NCI-H748 treated with DMSO at 0.1 percent for 48 hours (cell line): ENCODE measurements at regions not wholly inside any gene's neighbourhood (a gene's known extent, or its start where the extent isn't known, plus 50 kb on each side); places are given as distances from the start of the nearest gene placed in this dataset.
"Not testable (repeated sequence)": the region's sequence is repeated elsewhere in the genome, so short reads cannot be mapped to it uniquely, and the experiment has no call there.

Source experiments
- DNase-seq: peaks from one replicate; lab custom pipeline; 2025; lab: John Stamatoyannopoulos, UW

DNA sequence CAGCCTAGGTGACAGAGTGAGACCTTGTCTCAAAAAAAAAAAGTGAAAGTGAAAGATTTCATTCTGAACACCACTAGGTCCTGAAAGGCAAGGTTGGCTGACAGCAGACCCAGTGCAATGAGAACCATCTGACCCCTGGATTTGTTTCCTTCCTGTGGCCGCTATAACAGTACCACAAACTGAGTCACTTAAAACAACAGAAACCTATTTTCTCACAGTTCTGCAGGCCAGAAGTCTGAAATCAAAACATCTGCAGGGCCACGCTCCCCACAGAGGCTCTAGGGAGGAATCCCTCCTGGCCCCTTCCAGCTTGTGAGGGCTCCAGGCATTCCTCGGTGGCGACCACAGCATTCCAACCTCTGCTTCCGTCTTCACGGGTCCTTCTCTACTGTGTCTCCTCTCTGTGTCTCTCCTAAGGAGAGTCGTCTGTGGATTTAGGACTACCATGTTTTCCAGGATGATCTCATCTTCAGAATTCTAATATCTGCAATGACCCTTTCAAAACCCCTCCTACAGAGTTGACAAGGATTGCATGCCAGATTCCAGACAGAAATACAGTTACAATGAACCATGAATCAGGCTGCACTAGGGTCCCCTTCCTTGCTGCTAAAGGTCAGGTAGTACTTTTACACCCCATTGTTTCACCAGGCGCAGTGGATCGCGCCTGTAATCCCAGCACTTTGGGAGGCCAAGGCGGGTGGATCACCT lies 78.0 kb upstream of the ADGRL1 start:
- DNase-seq, result not testable (repeated sequence)

DNA sequence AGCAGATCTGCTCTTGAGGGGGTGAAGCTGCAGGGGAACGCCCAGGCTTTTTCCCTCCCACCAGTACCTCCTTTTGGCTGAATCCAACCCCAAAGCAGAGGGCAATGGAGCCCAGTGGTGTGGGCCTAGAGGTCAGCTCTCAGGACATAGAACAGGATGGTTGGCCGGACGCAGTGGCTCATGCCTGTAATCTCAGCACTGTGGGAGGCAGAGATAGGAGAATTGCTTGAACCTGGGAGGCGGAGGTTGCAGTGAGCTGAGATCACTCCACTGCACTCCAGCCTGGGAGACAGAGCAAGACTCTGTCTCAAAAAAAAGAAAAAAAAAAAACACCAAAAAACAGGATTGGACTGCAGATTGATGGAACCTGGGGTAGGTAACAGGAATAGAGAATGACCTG lies 73.3 kb upstream of the ADGRL1 start:
- not testable (repeated sequence) for DNase-seq

- DNase-seq, result no peak
These were observed 71.6 kb upstream of the ADGRL1 start for GRCh38 chr19:14277608-14278007.

DNA sequence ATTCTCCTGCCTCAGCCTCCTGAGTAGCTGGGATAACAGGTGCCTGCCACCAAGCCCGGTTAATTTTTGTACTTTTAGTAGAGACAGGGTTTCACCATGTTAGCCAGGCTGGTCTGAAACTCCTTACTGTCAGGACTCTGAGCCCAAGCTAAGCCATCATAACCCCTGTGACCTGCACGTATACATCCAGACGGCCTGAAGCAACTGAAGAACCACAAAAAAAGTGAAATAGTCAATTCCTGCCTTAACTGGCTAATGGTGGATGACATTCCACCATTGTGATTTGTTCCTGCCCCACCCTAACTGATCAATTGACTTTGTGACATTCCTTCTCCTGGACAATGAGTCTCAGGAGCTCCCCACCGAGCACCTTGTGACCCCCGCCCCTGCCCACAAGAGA lies 69.9 kb upstream of the ADGRL1 start:
- not testable (repeated sequence) for DNase-seq

- no peak for DNase-seq
These were observed 66.7 kb upstream of the ADGRL1 start for GRCh38 chr19:14272623-14273022.

DNA sequence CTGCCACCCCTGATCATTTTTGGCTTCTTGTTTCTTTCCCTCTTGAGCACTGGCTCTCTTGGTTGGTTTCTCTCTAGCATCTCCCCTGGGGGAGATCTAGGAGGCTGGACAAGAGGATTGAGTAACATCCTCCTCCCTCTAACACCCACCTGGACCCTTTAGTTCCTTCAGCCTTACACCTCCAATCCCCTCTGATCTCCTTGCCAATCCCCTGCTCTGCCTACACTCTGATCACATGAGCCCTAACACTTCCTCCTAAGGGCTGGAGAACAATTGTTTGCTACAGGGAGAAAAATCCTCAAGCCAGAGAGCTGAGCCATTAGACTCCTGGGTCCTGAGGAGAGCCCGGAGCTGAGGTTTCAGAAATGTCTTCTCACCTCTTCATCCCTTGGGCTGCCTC lies 65.9 kb upstream of the ADGRL1 start:
- no peak for DNase-seq

- not testable (repeated sequence) for DNase-seq
These were observed 64.6 kb upstream of the ADGRL1 start for GRCh38 chr19:14270557-14270956.

- DNase-seq, result no peak
These were observed 61.3 kb upstream of the ADGRL1 start for GRCh38 chr19:14267224-14267741.

DNA sequence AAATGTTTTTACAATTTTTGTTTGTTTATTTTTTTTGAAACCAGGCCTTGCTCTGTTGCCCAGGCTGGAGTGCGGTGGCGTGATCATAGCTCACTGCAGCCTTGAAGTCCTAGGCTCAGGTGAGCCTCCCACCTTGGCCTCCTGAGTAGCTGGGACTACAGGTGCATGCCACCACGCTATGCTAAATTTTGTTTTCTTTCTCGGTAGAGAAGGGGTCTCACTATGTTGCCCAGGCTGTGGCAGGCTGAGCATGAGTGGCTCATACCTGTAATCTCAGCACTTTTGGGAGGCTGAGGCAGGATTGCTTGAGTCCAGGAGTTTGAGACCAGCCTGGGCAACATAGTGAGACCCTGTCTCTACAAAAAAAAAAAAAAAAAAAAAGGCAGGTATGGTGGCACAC lies 60.2 kb upstream of the ADGRL1 start:
- DNase-seq, result not testable (repeated sequence)

DNA sequence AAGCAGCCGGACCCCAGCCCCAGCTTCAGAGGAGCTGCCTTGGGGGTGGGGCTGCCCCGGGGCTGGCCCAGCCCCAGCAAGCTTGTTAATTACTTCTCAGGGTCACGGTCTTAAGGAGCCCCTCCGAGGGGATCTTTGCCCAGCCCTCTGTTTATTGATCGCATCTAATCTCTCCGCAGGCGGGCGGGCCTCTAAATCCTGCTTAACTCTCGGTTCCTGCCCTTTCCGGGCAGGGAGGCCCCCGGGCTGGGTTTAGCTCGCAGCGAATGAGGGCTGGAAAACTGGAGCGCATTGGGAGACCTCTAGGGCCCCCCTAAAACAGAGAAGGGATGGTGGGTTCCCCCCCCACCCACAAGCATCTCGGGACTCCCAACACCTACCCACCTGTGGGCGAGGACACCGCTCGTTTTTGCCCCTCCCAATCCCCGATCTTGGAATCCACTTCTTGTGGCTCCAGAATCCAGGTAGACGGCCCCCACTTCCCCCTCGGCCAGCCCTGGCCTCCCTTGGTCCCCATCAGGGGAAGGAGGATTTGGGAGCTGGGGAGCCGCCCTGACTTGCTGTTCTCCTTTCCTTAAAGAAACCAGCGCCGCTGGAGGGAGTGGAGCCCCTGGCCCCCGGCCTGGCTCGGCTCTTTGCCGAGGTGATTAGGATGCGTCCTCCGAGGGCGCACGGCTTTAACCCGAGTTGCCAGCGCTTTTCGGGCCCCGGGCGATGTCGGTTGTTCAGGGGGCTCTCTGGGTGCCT lies 59.5 kb upstream of the ADGRL1 start:
- DNase-seq, result no peak

DNA sequence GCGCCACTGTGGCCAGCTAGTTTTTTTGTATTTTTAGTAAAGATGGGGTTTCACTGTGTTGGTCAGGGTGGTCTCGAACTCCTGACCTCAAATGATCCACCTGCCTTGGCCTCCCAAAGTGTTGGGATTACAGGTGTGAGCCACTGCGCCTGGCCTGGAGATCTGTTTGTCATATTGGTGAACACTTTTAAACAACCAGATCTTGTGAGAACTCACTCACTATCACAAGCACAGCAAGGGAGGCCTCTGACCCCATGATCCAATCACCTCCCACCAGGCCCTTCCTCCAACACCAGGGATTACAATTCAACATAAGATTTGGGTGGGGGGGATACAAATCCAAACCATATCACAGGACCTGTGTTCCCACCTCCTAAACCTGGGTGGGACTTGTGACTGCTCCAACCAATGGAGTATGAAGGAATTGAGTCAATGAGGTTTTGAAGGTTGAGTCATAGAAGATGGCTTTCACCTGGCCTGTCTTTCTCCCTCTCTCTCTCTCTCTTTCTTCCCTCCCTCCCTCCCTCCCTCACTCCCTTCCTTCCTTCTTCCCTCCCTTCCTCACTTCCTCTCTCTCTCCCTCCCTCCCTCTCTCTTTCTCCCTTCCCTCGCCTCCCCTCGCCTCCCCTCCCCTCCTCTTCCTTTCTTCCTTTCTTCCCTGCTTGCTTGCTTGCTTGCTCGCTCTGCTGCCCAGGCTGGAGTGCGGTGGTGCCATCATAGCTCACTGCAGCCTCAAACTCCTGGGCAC lies 50.1 kb upstream of the ADGRL1 start:
- not testable (repeated sequence) for DNase-seq
